Astrocyte (in vitro differentiated cells and primary cell): ENCODE measurements at regions not wholly inside any gene's neighbourhood (a gene's known extent, or its start where the extent isn't known, plus 50 kb on each side); places are given as distances from the start of the nearest gene placed in this dataset.

ENCODE experiments used
- DNase-seq: peaks from one replicate; pipeline ENCODE4 v3.0.0-alpha.2; 2010; ENCODE audit warnings: low read depth
- FAIRE-seq: peaks from 2 replicates; lab custom pipeline; 2011; peaks lifted over from hg19 to GRCh38; lab: Jason Lieb, UNC
- H2AFZ ChIP-seq: 2 replicates; pipeline ENCODE4 v1.6.0; 2012; ENCODE audit warnings: low read depth, low read length, inconsistent platforms
- H3K27ac ChIP-seq: 2 replicates; pipeline ENCODE4 v1.5.1; 2011; ENCODE audit warnings: low read depth, low read length, inconsistent platforms
- H3K27me3 ChIP-seq: 2 replicates; pipeline ENCODE4 v1.6.0; 2011; ENCODE audit warnings: low read length, inconsistent platforms; ENCODE audit not compliant: insufficient read depth
- H3K36me3 ChIP-seq: 2 replicates; pipeline ENCODE4 v1.5.1; 2011; ENCODE audit warnings: low read length, inconsistent platforms; ENCODE audit not compliant: insufficient read depth
- H3K4me1 ChIP-seq: 2 replicates; pipeline ENCODE4 v1.5.1; 2011; ENCODE audit warnings: low read length, inconsistent platforms; ENCODE audit not compliant: insufficient read depth
- H3K4me2 ChIP-seq: 2 replicates; pipeline ENCODE4 v1.6.0; 2012; ENCODE audit warnings: low read length, inconsistent platforms
- H3K4me3 ChIP-seq: 2 replicates; pipeline ENCODE4 v1.5.1; 2011; ENCODE audit warnings: low read depth, mild to moderate bottlenecking, low read length, inconsistent platforms; ENCODE audit not compliant: insufficient read depth
- H3K79me2 ChIP-seq: 2 replicates; pipeline ENCODE4 v1.6.0; 2012; ENCODE audit warnings: mild to moderate bottlenecking, low read length, inconsistent platforms; ENCODE audit not compliant: insufficient read depth
- H3K9ac ChIP-seq: 2 replicates; pipeline ENCODE4 v1.6.0; 2012; ENCODE audit warnings: mild to moderate bottlenecking, low read length, inconsistent platforms
- H3K9me3 ChIP-seq: 2 replicates; pipeline ENCODE4 v1.5.1; 2012; ENCODE audit warnings: low read depth, mild to moderate bottlenecking, low read length, inconsistent platforms; ENCODE audit not compliant: insufficient read depth
- H4K20me1 ChIP-seq: 2 replicates; pipeline ENCODE4 v1.6.0; 2012; ENCODE audit warnings: low read length, inconsistent platforms; ENCODE audit not compliant: insufficient read depth
- H3K27ac Mint-ChIP-seq: one replicate; pipeline ENCODE4 v1.8.0; 2021; ENCODE audit warnings: mild to moderate bottlenecking, mixed read lengths; ENCODE audit not compliant: unreplicated experiment
- H3K27me3 Mint-ChIP-seq: one replicate; pipeline ENCODE4 v1.8.0; 2021; ENCODE audit warnings: low read depth, mixed read lengths; ENCODE audit not compliant: unreplicated experiment
- H3K36me3 Mint-ChIP-seq: one replicate; pipeline ENCODE4 v1.8.0; 2021; ENCODE audit warnings: low read depth, mixed read lengths; ENCODE audit not compliant: unreplicated experiment
- H3K4me1 Mint-ChIP-seq: one replicate; pipeline ENCODE4 v1.8.0; 2021; ENCODE audit warnings: low read depth, mixed read lengths; ENCODE audit not compliant: unreplicated experiment
- H3K4me3 Mint-ChIP-seq: one replicate; pipeline ENCODE4 v1.8.0; 2021; ENCODE audit warnings: mild to moderate bottlenecking, moderate library complexity, mixed read lengths; ENCODE audit not compliant: unreplicated experiment
- H3K9me3 Mint-ChIP-seq: one replicate; pipeline ENCODE4 v1.8.0; 2021; ENCODE audit warnings: mild to moderate bottlenecking, mixed read lengths; ENCODE audit not compliant: unreplicated experiment
- CTCF ChIP-seq: IDR thresholded peaks from 2 replicates; pipeline ENCODE4 v1.5.1; 2011; ENCODE audit warnings: low read depth, mild to moderate bottlenecking, inconsistent platforms, low read length, moderate library complexity; ENCODE audit not compliant: insufficient read depth
- EZH2 ChIP-seq: IDR thresholded peaks from 2 replicates; pipeline ENCODE4 v1.6.1; 2012; ENCODE audit warnings: mild to moderate bottlenecking, low read length, inconsistent platforms; ENCODE audit not compliant: insufficient read depth

- no peaks in the 10 kb centered on the region for H3K4me1 Mint-ChIP-seq
- DNase-seq (no peak), FAIRE-seq (no peak)
- no peaks in the 10 kb centered on the region for H3K36me3 Mint-ChIP-seq
- H3K9me3 ChIP-seq = no peaks in the 10 kb centered on the region
- no peaks in the 10 kb centered on the region for H3K27me3 ChIP-seq
- H3K4me3 ChIP-seq = no peak overlapping the region
- TF ChIP-seq EZH2 (no peak), CTCF (no peak)
- H3K9ac ChIP-seq = no peak overlapping the region
- H3K27me3 Mint-ChIP-seq = no peaks in the 10 kb centered on the region
- H2AFZ ChIP-seq = no peak overlapping the region
- H3K36me3 ChIP-seq = no peaks in the 10 kb centered on the region
- H3K79me2 ChIP-seq = no peaks in the 10 kb centered on the region
- no peaks in the 10 kb centered on the region for H3K4me1 ChIP-seq
- H3K9me3 Mint-ChIP-seq = no peaks in the 10 kb centered on the region
- no peak overlapping the region for H3K27ac Mint-ChIP-seq
- H3K27ac ChIP-seq = no peak overlapping the region
- no peak overlapping the region for H3K4me2 ChIP-seq
- no peak overlapping the region for H3K4me3 Mint-ChIP-seq
- no peaks in the 10 kb centered on the region for H4K20me1 ChIP-seq
Measured at GRCh38 chr10:20984662-20985061, 87.6 kb upstream of the NEBL start.

DNA sequence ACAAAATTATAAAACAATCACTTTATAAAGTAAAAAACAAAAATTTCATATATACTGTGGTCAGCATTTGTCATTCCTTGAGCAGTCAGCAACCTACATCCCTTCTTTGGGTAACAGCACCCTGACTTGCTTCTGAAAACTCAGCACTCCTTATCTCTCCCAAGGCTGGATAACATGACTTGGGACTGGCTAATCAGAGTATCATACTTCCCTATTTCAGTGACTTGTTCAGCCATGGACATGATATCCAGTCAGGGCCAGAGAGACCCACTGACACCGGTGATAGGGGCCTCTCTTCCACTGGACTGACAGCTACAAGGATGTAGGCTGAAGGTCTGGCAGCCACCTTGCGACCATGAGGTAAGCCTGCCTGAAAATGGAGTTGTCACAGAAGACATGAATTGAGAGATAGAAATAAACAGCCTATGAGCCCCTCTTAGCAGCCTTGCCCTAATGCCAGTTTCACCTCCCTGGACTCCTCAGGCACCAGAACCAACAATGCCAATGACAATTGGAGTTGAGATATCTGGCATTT, 84.4 kb upstream of the NEBL start:
- no peaks in the 10 kb centered on the region for H3K9me3 ChIP-seq
- no peak overlapping the region for H3K4me3 ChIP-seq
- no peaks in the 10 kb centered on the region for H3K27me3 ChIP-seq
- DNase-seq (no peak), FAIRE-seq (no peak)
- no peaks in the 10 kb centered on the region for H3K79me2 ChIP-seq
- Mint-ChIP-seq H3K4me1 (no peaks in the 10 kb centered on the region), H3K4me3 (no peak overlapping the region), H3K36me3 (no peaks in the 10 kb centered on the region), H3K27ac (no peak overlapping the region), H3K9me3 (no peaks in the 10 kb centered on the region), H3K27me3 (no peaks in the 10 kb centered on the region)
- H3K27ac ChIP-seq = no peak overlapping the region
- H3K4me2 ChIP-seq = no peak overlapping the region
- no peaks in the 10 kb centered on the region for H4K20me1 ChIP-seq
- H2AFZ ChIP-seq = no peak overlapping the region
- no peaks in the 10 kb centered on the region for H3K36me3 ChIP-seq
- no peaks in the 10 kb centered on the region for H3K4me1 ChIP-seq
- no peak for TF ChIP-seq EZH2
- no peak for TF ChIP-seq CTCF
- H3K9ac ChIP-seq = no peak overlapping the region

- H3K9ac ChIP-seq = no peak overlapping the region
- no peak overlapping the region for H3K27ac Mint-ChIP-seq
- H3K4me1 Mint-ChIP-seq = no peaks in the 10 kb centered on the region
- no peak overlapping the region for H3K27ac ChIP-seq
- no peaks in the 10 kb centered on the region for H4K20me1 ChIP-seq
- DNase-seq (no peak), FAIRE-seq (no peak)
- no peaks in the 10 kb centered on the region for H3K4me1 ChIP-seq
- H3K27me3 ChIP-seq = no peaks in the 10 kb centered on the region
- H3K4me3 ChIP-seq = no peak overlapping the region
- no peak overlapping the region for H3K4me2 ChIP-seq
- H3K36me3 ChIP-seq = no peaks in the 10 kb centered on the region
- H3K9me3 ChIP-seq = no peaks in the 10 kb centered on the region
- H3K79me2 ChIP-seq = no peaks in the 10 kb centered on the region
- no peaks in the 10 kb centered on the region for H3K36me3 Mint-ChIP-seq
- no peak overlapping the region for H2AFZ ChIP-seq
- H3K9me3 Mint-ChIP-seq = no peaks in the 10 kb centered on the region
- H3K27me3 Mint-ChIP-seq = no peaks in the 10 kb centered on the region
- TF ChIP-seq CTCF (no peak), EZH2 (no peak)
- no peak overlapping the region for H3K4me3 Mint-ChIP-seq
Measured at GRCh38 chr10:20978617-20979016, 81.5 kb upstream of the NEBL start.
